ENCODE measurements at regions not wholly inside any gene's neighbourhood (a gene's known extent, or its start where the extent isn't known, plus 50 kb on each side); places are given as distances from the start of the nearest gene placed in this dataset.

GRCh38 chr2:217219164-217219520 is 359.3 kb upstream of the TNP1 start (continued):
- TF ChIP-seq IRF3 (IDR thresholded peaks at IDR 0.05; ENCODE audit: low read depth, low read length), result no peak
- no peak for TF ChIP-seq CTCF (IDR thresholded peaks at IDR 0.05)
- no peak for TF ChIP-seq TCF12 (IDR thresholded peaks at IDR 0.05)
- no peak for TF ChIP-seq CHD2 (IDR thresholded peaks at IDR 0.05; ENCODE audit: low read length, partially characterized antibody)

GRCh38 chr2:217218269-217219163 is 358.7 kb upstream of the TNP1 start:
- 0 out of 2 replicates have a peak, but pooled peaks cover 3% of the 10 kb centered on the region for H3K9me2 ChIP-seq
- peak overlapping the region; percentile 39; the same call in 1 of the 2 replicates for H2AFZ ChIP-seq (ENCODE audit: low read depth)
- no peak for DNase-seq
- no peaks in the 10 kb centered on the region for H3K27me3 ChIP-seq (ENCODE audit: insufficient read depth)
- ChIA-PET CTCF (interaction anchor here (1.0 kb wide), 1 partner anchor 292 kb away, joined by 3 read pairs; no protein-coding TSS in a partner anchor), POLR2A (no interaction called here)
- H3K79me2 ChIP-seq (ENCODE audit: insufficient read depth), result no peaks in the 10 kb centered on the region
- H3K9ac ChIP-seq, result no peak overlapping the region
- no peak overlapping the region for H3K4me2 ChIP-seq
- TF ChIP-seq CHD2 (IDR thresholded peaks at IDR 0.05; ENCODE audit: low read length, partially characterized antibody) (no peak), EZH2phosphoT487 (IDR thresholded peaks at IDR 0.05; ENCODE audit: borderline replicate concordance, low read depth) (no peak), IRF3 (IDR thresholded peaks at IDR 0.05; ENCODE audit: low read depth, low read length) (no peak), FOXM1 (IDR thresholded peaks at IDR 0.05; ENCODE audit: low read depth) (no peak), RFX5 (IDR thresholded peaks at IDR 0.05; ENCODE audit: low read length) (no peak), RAD21 (IDR thresholded peaks at IDR 0.05; ENCODE audit: low read length) (no peak), MXI1 (IDR thresholded peaks at IDR 0.05; ENCODE audit: low read depth, low read length) (no peak), CTCF (IDR thresholded peaks at IDR 0.05) (no peak), PBX3 (IDR thresholded peaks at IDR 0.05) (no peak), FOSL2 (IDR thresholded peaks at IDR 0.05; ENCODE audit: borderline replicate concordance, low read depth) (no peak), ELF1 (IDR thresholded peaks at IDR 0.05) (no peak), GABPA (IDR thresholded peaks at IDR 0.05; ENCODE audit: low read depth) (no peak), REST (IDR thresholded peaks at IDR 0.05; ENCODE audit: low read depth, low read length) (no peak), NRF1 (IDR thresholded peaks at IDR 0.05; ENCODE audit: low read depth, low read length) (no peak), SIN3A (IDR thresholded peaks at IDR 0.05; ENCODE audit: borderline replicate concordance, low read depth, low read length) (no peak)
- no peaks in the 10 kb centered on the region for H3K36me3 ChIP-seq (replicated peaks in 1 of 2; ENCODE audit: control insufficient read depth in 1 of 2, insufficient read depth in 2 of 2, low read length in 1 of 2)
- 81% methylated on average over 5 of the region's 5 CpGs for WGBS (ENCODE audit: low lambda C conversion rate)
- no peaks in the 10 kb centered on the region for H4K20me1 ChIP-seq (ENCODE audit: insufficient read depth)
- peaks cover 0 to 13% of the 10 kb centered on the region in 2 experiments; a peak in 2 of 4 replicates for H3K4me1 ChIP-seq (ENCODE audit: control insufficient read depth in 1 of 2, insufficient read depth in 2 of 2, low read depth in 1 of 2, low read length in 1 of 2)
- H3F3A ChIP-seq (replicated peaks; ENCODE audit: insufficient read depth), result peaks cover 12% of the 10 kb centered on the region
- H3K27ac ChIP-seq (ENCODE audit: low read depth in 2 of 2, low read length in 1 of 2), result no peak overlapping the region
- no peak overlapping the region for H3K4me3 ChIP-seq (ENCODE audit: low read depth in 2 of 2, low read length in 1 of 2)
- no peaks in the 10 kb centered on the region for H3K9me3 ChIP-seq
